ENCODE measurements at regions not wholly inside any gene's neighbourhood (a gene's known extent, or its start where the extent isn't known, plus 50 kb on each side); places are given as distances from the start of the nearest gene placed in this dataset.

GRCh38 chr14:49972823-49973222 lies 79.9 kb downstream of the ARF6 start:
- peak in 1 of 2 donors; percentile 56 for DNase-seq
- H3K36me3 ChIP-seq, result no peaks in the 10 kb centered on the region
- TF ChIP-seq CTCF (IDR thresholded peaks at IDR 0.05), result no peak

GRCh38 chr14:49975276-49975675 lies 82.4 kb downstream of the ARF6 start:
- Histone ChIP-seq H3K27me3 (no peaks in the 10 kb centered on the region), H3K4me1 (peaks cover 4 to 62% (median 45%) of the 10 kb centered on the region in 4 donors), H3K27ac (peak overlapping the region; percentile 62 to 71), H3K36me3 (no peaks in the 10 kb centered on the region), H3K4me3 (no peak overlapping the region), H3K9me3 (no peaks in the 10 kb centered on the region)
- no peak for TF ChIP-seq CTCF (IDR thresholded peaks at IDR 0.05)
- intact Hi-C loops (cut with DNase I; ENCODE audit: low total_unique reads), result no loop called here
- no peak for DNase-seq

More at GRCh38 chr14:49972823-49973222, 79.9 kb downstream of the ARF6 start:
- intact Hi-C loops (cut with DNase I; ENCODE audit: low total_unique reads), result no loop called here
- Histone ChIP-seq H3K4me1 (peaks cover 4 to 64% (median 47%) of the 10 kb centered on the region in 4 donors), H3K9me3 (no peaks in the 10 kb centered on the region), H3K27ac (peak overlapping the region; percentile 40 to 62), H3K4me3 (no peak overlapping the region), H3K27me3 (no peaks in the 10 kb centered on the region)

- H3K4me1 ChIP-seq, result peaks cover 4 to 57% (median 43%) of the 10 kb centered on the region in 4 donors
- TF ChIP-seq CTCF (IDR thresholded peaks at IDR 0.05), result no peak
- intact Hi-C loops (cut with DNase I; ENCODE audit: low total_unique reads), result no loop called here
- DNase-seq, result no peak
- H3K4me3 ChIP-seq, result no peak overlapping the region
- no peaks in the 10 kb centered on the region for H3K36me3 ChIP-seq
- peak overlapping the region; percentile 62 to 71 for H3K27ac ChIP-seq
- H3K27me3 ChIP-seq, result no peaks in the 10 kb centered on the region
- H3K9me3 ChIP-seq, result no peaks in the 10 kb centered on the region
Observed at GRCh38 chr14:49975799-49976198, 82.9 kb downstream of the ARF6 start.

- H3K4me3 ChIP-seq, result no peak overlapping the region
- intact Hi-C loops (cut with DNase I; ENCODE audit: low total_unique reads), result no loop called here
Observed at GRCh38 chr14:49977126-49977841, 84.4 kb downstream of the ARF6 start.

GRCh38 chr14:49980027-49980426 lies 87.1 kb downstream of the ARF6 start:
- no peak for TF ChIP-seq CTCF (IDR thresholded peaks at IDR 0.05)
- Histone ChIP-seq H3K4me3 (no peak overlapping the region), H3K27me3 (no peaks in the 10 kb centered on the region), H3K27ac (no peak overlapping the region), H3K36me3 (no peaks in the 10 kb centered on the region), H3K4me1 (peaks cover 0 to 21% (median 12%) of the 10 kb centered on the region in 4 donors), H3K9me3 (no peaks in the 10 kb centered on the region)
- DNase-seq, result no peak
- intact Hi-C loops (cut with DNase I; ENCODE audit: low total_unique reads), result loop anchor here (5.0 kb wide), 1 partner anchor 88 kb away; the partner anchor contains the start of gene ARF6

More at GRCh38 chr14:49977126-49977841, 84.4 kb downstream of the ARF6 start:
- no peaks in the 10 kb centered on the region for H3K9me3 ChIP-seq
- no peak for DNase-seq
- no peak for TF ChIP-seq CTCF (IDR thresholded peaks at IDR 0.05)
- no peaks in the 10 kb centered on the region for H3K27me3 ChIP-seq
- H3K27ac ChIP-seq, result peak overlapping the region; percentile 26 to 71
- no peaks in the 10 kb centered on the region for H3K36me3 ChIP-seq
- peaks cover 4 to 48% (median 34%) of the 10 kb centered on the region in 4 donors for H3K4me1 ChIP-seq

All from tibial artery (tissue), 4 donors.